ENCODE measurements at regions not wholly inside any gene's neighbourhood (a gene's known extent, or its start where the extent isn't known, plus 50 kb on each side); places are given as distances from the start of the nearest gene placed in this dataset.
A peak's percentile ranks its signal among the peaks of the same experiment; 100 is the strongest.
"Not testable (repeated sequence)": the region's sequence is repeated elsewhere in the genome, so short reads cannot be mapped to it uniquely, and the experiment has no call there.

- H3K79me2 ChIP-seq (ENCODE audit: control insufficient read depth, insufficient read depth, low read length); DNase-seq (ENCODE audit: low read depth, low spot score); intact Hi-C loops (cut with micrococcal nuclease; ENCODE audit: unreplicated experiment); POLR2A ChIA-PET; H4K20me1 ChIP-seq (ENCODE audit: control insufficient read depth, insufficient read depth); CTCF ChIA-PET; FAIRE-seq; in situ Hi-C loops (cut with MboI); RAD21 ChIA-PET (ENCODE audit: unreplicated experiment); H3K4me2 ChIP-seq (ENCODE audit: control insufficient read depth, insufficient read depth); H3K9ac ChIP-seq (ENCODE audit: control insufficient read depth, insufficient read depth, low read length); H3K4me3 ChIP-seq; H2AFZ ChIP-seq (ENCODE audit: control insufficient read depth, low read depth, low read length); H3K27ac ChIP-seq (ENCODE audit: control insufficient read depth, insufficient read depth); H3K27me3 ChIP-seq (replicated peaks in 1 of 2; ENCODE audit: control insufficient read depth in 2 of 2, insufficient read depth in 2 of 2, low read length in 1 of 2); H3K9me3 ChIP-seq (replicated peaks; ENCODE audit: control insufficient read depth, insufficient read depth, low read length); H3K4me1 ChIP-seq (ENCODE audit: control insufficient read depth, insufficient read depth, low read length); BruUV-seq (replicated peaks); H3K36me3 ChIP-seq (ENCODE audit: control insufficient read depth in 2 of 2, insufficient read depth in 2 of 2, low read length in 1 of 2): not testable (repeated sequence)
- ATAC-seq, result peak; percentile 57
- 11% methylated on average over 6 of the region's 6 CpGs for WGBS (ENCODE audit: insufficient coverage, insufficient replicate concordance, low lambda C conversion rate, missing lambda C conversion rate)
- SMC1A ChIA-PET (ENCODE audit: uncharacterized antibody, unreplicated experiment), result interaction anchor here (0.6 kb wide), 1 partner anchor 254 kb away, joined by 3 read pairs; no protein-coding TSS in a partner anchor
- peak; percentile 69 for TF ChIP-seq CREB1 (IDR thresholded peaks at IDR 0.05; ENCODE audit: low read depth)
- peak; percentile 48; the same call in 1 of the 2 replicates for TF ChIP-seq ATF2 (IDR thresholded peaks at IDR 0.05; ENCODE audit: low read length)
- 0 out of 2 replicates have a peak, but pooled peaks have one; percentile 15 for TF ChIP-seq NFYB (IDR thresholded peaks at IDR 0.05; ENCODE audit: insufficient read depth, low read depth, low read length)
- TF ChIP-seq PKNOX1 (IDR thresholded peaks at IDR 0.05), result peak; percentile 57
- peak; percentile 34; the same call in 1 of the 2 replicates for TF ChIP-seq RUNX3 (IDR thresholded peaks at IDR 0.05; ENCODE audit: low read length)
- 0 out of 2 replicates have a peak, but pooled peaks have one; percentile 37 for TF ChIP-seq BCL11A (IDR thresholded peaks at IDR 0.05; ENCODE audit: low read depth, low read length)
- TF ChIP-seq IKZF2 (IDR thresholded peaks at IDR 0.05), result peak; percentile 61 to 62
- TF ChIP-seq ETV6 (conservative IDR thresholded peaks at IDR 0.05 in 1 of 2, IDR thresholded peaks at IDR 0.05 in 1 of 2; ENCODE audit: borderline replicate concordance in 1 of 2, low read depth in 1 of 2), result peak in 1 of 2 experiments; percentile 23; a peak in 1 of 4 replicates
- 0 out of 4 replicates have a peak, but pooled peaks of 1 of the 2 experiments have one; percentile 34 for TF ChIP-seq SRF (IDR thresholded peaks at IDR 0.05; ENCODE audit: low read depth in 2 of 2, low read length in 2 of 2)
- peak; percentile 55; the same call in 1 of the 2 replicates for TF ChIP-seq FOXM1 (IDR thresholded peaks at IDR 0.05; ENCODE audit: low read depth, low read length)
- peak; percentile 65 for TF ChIP-seq EED (IDR thresholded peaks at IDR 0.05; ENCODE audit: low read depth)
- peak; percentile 35; the same call in 1 of the 2 replicates for TF ChIP-seq ATF7 (IDR thresholded peaks at IDR 0.05; ENCODE audit: low read depth)
- TF ChIP-seq CREM (IDR thresholded peaks at IDR 0.05; ENCODE audit: low read depth), result 0 out of 2 replicates have a peak, but pooled peaks have one; percentile 32
- TF ChIP-seq IKZF1 (conservative IDR thresholded peaks at IDR 0.05), result 0 out of 2 replicates have a peak, but pooled peaks have one; percentile 23
- TF ChIP-seq JUNB (IDR thresholded peaks at IDR 0.05), result peak; percentile 95
- peak; percentile 62; the same call in 1 of the 2 replicates for TF ChIP-seq NFIC (IDR thresholded peaks at IDR 0.05; ENCODE audit: low read depth, low read length)
These were observed 107.8 kb downstream of the TMEM167A start for GRCh38 chr5:82969221-82969976.

Measured in GM12878 (cell line).